ENCODE measurements at regions not wholly inside any gene's neighbourhood (a gene's known extent, or its start where the extent isn't known, plus 50 kb on each side); places are given as distances from the start of the nearest gene placed in this dataset.

DNA sequence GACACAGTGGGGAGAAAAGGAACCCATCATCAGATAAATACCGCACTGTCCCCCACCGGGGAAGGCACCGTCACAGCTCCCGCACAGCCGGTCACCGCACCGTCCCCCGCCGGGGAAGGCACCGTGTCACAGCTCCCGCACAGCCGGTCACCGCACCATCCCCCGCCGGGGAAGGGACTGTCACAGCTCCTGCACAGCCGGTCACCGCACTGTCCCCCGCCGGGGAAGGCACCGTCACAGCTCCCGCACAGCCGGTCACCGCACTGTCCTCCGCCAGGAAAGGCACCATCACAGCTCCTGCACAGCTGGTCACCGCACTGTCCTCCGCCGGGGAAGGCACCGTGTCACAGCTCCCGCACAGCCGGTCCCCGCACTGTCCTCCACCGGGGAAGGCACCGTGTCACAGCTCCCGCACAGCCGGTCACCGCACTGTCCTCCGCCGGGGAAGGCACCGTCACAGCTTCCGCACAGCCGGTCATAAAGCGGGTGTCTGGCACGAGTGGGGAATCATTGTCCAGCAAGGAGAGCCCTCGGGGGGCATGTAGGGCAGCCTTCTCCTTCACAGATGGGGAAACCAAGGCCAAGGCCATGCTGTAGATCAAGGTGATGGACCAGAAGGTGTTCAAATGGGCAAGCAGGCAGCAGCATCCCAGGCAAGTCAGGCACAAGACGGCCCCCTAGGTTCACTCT lies 280.1 kb downstream of the NPHP4 start:
- H3K4me3 ChIP-seq (ENCODE audit: low read depth, low read length), result no peak overlapping the region
- no peak for TF ChIP-seq CTCF (IDR thresholded peaks at IDR 0.05; ENCODE audit: low read depth, low read length, missing control alignments)
- DNase-seq (ENCODE audit: low read depth), result no peak

DNA sequence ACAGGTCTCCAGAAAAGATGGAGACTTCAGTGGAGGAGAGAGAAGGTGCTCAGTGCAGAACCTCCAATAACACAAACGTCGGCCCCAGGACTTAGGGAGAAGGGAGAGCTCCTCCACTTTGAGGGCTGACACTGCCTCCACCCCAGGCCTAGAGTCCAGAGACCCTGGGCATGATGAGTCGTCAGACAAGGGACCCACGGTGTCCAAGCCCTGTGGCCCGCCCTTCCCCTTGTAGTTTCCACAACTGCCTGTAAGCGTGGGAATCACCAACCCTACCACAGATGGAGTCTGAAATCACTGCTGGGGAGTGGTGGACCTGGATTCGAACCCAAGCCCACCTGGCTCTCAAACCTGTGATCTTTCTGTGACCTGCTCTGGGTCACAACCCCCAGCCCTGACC lies 281.1 kb downstream of the NPHP4 start:
- H3K4me3 ChIP-seq (ENCODE audit: low read depth, low read length), result no peak overlapping the region
- no peak for TF ChIP-seq CTCF (IDR thresholded peaks at IDR 0.05; ENCODE audit: low read depth, low read length, missing control alignments)
- DNase-seq (ENCODE audit: low read depth), result no peak

DNA sequence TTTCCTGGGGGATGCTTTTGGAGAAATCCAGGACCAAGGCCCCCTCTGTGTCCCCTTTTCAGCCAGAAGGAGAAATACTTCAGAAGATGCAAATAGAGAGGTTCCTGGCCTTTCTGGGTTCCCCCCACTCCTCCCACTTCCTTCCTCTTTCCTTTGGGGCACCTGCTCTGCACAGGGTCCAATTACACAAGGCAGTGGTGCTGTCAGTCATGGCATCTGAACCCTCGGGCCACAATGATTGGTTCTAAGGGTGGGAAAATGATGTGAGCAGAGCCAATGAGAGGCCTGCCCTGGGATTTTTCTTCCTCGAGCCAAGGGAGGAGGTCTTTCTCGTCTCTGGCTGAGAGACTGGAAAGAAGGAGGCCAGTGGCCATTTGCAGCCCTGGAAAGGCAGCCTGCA lies 282.2 kb downstream of the NPHP4 start:
- no peak for DNase-seq (ENCODE audit: low read depth)
- no peak overlapping the region for H3K4me3 ChIP-seq (ENCODE audit: low read depth, low read length)
- TF ChIP-seq CTCF (IDR thresholded peaks at IDR 0.05; ENCODE audit: low read depth, low read length, missing control alignments), result no peak

GRCh38 chr1:5709461-5709975 lies 282.7 kb downstream of the NPHP4 start:
- no peak for DNase-seq (ENCODE audit: low read depth)

DNA sequence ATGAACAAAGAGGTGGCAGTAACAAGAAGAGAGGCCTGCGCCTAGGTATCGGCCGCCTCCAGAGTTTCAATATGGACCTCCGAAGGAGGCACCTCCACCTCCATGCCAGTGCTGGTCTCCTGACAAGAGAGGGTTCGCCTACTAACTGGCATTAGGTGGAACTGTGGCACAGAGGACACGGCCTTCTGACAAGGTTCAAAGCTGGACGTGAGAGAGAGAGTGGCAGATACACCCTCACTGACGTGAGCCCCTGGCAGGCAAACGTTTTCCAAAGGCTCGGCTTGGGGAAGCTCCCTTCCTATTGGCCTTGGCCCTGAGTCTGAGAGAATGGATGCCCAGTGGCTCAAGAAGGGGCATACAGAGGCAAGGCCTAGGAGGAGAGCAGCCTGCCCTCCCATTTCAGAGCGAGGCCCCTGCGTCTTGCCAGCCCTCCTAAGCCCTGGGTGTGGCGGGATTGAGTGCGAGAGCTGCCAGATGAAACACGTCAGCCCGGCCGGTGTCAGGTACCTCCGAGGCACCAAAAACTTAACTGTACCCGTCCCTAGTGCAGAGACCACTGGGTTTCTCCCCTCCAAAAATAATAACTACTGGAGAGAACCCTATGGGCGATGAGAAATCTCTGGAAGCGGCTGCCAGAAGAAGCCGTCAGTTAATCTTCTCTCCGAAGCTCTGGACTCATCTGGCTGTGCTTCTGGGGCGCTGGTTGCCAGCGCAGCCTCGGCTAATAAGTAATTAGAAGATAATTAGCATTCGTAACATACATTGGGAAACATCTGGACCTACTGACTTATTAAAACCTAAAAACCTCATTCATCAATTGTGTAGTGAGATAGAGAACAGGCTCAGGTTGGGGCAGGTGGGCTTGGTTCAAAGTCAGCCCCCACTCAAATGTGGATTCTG lies 283.6 kb downstream of the NPHP4 start:
- no peak overlapping the region for H3K4me3 ChIP-seq (ENCODE audit: low read depth, low read length)
- no peak for DNase-seq (ENCODE audit: low read depth)
- no peak for TF ChIP-seq CTCF (IDR thresholded peaks at IDR 0.05; ENCODE audit: low read depth, low read length, missing control alignments)

More at GRCh38 chr1:5709461-5709975, 282.7 kb downstream of the NPHP4 start:
- no peak for TF ChIP-seq CTCF (IDR thresholded peaks at IDR 0.05; ENCODE audit: low read depth, low read length, missing control alignments)
- H3K4me3 ChIP-seq (ENCODE audit: low read depth, low read length), result no peak overlapping the region

GRCh38 chr1:5707566-5708345 lies 284.5 kb downstream of the NPHP4 start:
- no peak overlapping the region for H3K4me3 ChIP-seq (ENCODE audit: low read depth, low read length)
- DNase-seq (ENCODE audit: low read depth), result no peak
- no peak for TF ChIP-seq CTCF (IDR thresholded peaks at IDR 0.05; ENCODE audit: low read depth, low read length, missing control alignments)

Measured in GM12864 (cell line).